HG03520 (cell line): ENCODE measurements at regions not wholly inside any gene's neighbourhood (a gene's known extent, or its start where the extent isn't known, plus 50 kb on each side); places are given as distances from the start of the nearest gene placed in this dataset.
"Not testable (repeated sequence)": the region's sequence is repeated elsewhere in the genome, so short reads cannot be mapped to it uniquely, and the experiment has no call there.

ENCODE experiments used
- ATAC-seq: cut with Tn5 transposase; IDR thresholded peaks from one replicate; pipeline ENCODE4 v1.9.1; 2021; ENCODE audit warnings: mild to moderate bottlenecking, moderate library complexity; ENCODE audit not compliant: unreplicated experiment

DNA sequence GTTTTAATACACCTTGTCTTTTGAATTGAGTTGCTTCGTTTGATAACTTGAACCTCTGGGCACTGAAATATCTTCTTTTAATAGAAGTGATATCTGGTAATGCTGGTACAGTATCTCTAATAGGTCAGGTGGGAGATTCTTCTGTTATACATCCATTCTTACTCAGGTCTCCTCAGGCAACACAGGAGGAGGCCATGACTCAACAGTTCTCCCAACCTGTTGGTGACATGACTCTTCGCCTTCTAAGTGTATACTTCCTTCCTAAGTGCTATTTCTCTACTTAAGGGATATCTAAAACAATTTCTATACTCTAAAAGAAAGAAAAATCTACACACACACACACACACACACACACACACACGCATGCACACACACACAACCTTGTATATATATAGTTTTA is 509.1 kb downstream of the PCNX1 start:
- ATAC-seq: no peak

DNA sequence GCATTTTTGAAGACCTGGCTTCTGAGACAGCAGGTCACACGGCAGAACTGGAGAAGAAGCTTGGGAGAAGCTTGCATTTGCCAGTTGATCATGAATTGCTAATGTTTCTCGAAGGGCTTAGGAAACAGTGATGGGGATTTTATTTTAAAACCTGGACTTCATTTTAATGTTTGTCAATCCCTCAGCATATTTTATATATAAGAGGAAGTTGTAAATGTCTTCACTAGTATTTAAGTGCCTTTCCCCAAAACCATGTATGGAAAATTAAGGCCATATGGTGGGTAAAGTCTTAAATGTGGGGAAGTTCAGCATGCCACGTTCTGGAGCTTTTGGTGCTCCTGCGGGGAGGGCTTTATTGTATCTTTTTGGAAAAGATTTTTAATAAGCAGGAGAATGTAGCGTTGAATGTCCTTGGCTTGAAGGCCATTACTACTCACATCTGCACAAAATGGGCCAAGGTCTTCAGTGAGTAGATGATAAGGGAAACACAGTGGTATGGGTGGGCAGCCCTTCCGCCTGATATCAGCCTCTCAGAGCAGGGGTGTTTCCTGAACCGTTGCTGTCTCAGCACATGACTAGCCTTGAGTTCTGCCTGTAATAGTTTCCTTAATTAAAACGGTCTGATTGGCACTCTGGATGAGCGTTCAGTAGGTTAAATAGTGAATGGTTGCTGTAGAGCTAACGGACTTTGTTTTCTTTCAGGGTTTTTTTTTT is 511.4 kb downstream of the PCNX1 start:
- ATAC-seq: no peak

DNA sequence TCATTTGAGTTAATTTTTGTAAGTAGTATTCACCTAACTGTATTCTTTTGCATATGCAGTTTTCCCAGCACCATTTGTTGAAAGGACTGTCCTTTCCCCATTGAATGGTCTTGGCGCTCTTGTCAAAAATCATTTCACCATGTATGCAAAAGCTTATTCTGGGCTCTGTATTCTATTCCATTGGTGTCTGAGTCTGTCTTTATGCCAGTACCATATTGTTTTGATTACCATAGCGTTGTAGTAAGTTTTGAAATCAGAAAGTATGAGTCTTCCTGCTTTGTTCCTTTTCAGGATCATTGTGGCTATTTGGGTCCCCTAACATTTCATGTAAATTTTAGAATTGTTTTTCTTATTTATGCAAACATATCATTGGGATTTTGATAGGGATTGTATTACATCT is 508.7 kb upstream of the RGS6 start:
- no peak for ATAC-seq

DNA sequence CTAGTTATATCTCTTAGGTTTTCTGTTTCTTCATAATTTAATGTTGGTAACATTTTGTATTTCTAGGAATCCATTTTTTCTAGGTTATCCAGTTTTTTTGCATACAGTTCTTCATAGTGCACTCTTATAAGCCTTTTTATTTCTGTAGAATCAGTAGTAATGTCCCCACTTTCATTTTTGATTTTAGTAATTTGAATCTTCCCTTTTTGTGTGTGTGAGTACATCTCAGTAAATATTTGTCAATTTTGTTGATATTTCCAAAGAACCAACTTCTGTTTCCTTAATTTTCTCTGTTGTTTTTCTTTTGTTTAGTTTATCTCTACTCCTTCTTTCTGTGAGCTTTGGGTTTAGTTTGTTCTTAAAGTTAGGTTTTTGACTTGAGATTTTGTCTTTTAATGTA is 507.3 kb upstream of the RGS6 start:
- ATAC-seq: no peak

DNA sequence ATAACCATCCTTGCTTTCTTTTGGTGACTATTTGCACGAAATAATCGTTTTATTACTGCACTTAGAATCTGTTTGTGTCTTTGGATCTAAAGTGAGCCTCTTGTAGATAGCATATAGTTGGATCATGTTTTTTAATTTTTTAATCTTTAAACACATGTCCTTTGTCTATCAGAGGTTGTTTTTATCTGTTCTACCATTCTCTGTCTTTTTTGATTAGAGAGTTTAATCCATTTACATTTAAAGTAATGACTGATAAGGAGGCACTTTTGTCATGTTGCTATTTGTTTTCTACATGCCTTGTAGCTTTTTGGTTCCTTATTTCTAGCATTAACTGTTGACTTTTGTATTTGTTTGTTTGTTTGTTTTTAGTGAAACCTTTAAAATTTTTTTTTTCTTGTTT is 506.2 kb upstream of the RGS6 start:
- no peak for ATAC-seq

DNA sequence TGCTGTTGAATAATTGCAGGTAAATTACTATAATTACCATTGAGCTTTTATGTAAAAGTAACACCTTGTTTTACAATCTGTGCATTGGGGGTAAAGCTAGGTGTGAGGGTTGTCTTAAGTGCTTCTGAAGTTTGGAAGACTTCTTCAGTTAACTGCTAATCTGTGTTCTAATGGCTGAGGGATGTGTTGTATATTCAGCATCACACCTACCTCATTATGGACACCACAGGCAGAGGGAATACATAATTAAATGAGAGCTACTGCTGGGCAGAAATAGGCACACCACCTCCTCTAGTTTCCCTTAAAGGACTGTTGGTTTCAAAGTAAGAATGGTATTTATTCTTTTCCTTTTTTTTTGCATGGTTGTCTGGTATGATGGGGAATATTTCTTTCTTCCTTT is 502.3 kb upstream of the RGS6 start:
- ATAC-seq: no peak

DNA sequence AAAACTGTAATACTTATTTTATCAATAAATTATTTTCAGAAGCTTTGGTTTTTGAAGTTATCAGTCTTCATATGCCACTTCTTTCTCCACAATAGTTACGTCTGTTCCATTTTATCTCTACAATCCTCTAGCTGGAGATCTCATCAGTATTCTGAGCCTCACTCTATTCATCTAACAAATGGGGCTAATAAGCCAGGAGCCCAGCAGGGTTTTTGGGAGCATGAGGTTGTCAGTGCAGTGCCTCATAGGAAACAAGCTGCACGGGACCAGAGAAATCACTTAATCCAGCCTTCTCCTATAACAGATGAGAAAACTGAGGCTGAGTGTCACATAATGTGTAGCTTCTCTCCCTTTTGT is 501.9 kb upstream of the RGS6 start:
- no peak for ATAC-seq

DNA sequence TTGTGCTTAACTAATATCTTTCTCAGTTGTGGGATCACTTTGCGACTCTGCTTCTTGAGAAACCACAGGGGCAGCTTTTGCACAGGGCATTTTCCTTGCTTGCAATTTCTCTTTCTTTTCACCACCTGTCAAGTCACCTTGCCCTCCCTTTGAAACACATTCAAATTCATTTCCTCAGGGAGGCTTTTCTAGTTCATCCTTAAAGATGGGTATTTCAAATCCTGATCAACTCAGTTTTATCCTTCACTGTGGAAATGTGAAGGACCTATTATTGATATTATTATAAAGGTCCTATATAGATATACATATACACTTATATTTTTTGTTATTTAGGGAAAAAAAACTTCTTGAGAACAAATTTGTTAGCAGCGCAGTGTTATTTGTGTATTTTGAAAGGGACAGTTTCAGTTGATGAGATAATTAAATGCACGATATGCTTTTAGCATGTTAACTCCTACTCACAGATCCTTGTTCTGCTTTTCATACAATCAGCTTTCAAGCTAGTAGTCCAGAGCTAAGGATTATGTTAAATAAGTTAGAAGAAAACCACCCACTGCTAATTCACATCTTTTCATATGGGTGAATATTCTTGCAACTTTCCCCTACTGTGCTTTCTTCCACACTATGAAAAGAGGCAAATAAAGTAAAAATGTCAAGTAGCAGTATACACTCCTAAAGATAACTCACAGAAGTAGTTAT is 501.4 kb upstream of the RGS6 start:
- no peak for ATAC-seq

DNA sequence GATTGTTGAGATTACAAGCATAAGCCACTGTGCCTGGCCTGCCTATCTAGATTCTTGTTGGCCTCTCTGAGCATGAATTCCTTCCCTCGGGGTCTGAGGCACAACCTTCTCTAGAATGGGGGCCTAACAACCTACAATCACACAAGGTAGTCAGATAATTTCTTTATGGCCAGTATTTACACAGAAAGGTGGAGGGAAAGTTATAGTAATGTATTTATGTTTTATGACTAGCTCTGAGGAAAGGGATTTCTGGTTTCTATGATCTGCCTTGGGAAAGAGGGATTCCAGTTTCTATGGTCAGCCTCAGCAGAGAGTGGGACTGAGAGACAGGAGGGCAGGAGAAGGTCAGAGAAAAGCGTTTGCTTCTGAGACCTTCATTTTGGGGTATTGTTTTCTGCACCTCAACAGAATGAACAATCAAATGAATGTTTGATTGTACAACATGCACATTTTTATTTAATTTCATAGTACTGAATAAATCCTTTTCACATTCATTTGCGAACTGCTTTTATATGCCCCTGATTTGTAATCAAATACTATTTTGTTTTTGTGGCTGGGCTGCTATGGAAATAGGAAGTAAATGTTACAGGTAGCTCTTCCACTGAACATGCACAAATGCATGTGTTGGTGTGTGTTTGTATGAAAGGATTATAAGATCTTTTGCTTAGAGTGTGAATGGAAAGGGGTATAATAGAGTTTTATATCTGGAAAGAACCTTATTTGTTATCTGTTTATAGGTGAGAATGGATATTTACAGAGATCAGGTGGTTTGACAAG is 499.7 kb upstream of the RGS6 start:
- ATAC-seq: no peak

DNA sequence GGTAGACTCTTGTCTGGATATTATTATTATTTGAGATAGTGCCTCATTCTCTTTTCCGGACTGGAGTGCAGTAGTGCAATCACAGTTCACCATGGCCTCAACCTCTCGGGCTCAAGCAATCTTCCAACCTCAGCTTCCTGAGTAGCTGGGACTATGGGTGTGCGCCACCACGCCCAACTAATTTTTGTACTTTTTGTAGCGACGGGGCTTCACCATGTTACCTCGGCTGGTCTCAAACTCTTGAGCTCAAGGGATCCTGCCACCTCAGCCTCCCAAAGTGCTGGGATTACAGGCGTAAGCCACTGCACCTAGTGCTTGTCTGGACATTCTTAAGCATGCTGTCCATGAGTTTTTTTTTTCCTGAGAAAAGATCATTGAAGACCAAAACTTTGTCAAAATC is 498.9 kb upstream of the RGS6 start:
- no peak for ATAC-seq

DNA sequence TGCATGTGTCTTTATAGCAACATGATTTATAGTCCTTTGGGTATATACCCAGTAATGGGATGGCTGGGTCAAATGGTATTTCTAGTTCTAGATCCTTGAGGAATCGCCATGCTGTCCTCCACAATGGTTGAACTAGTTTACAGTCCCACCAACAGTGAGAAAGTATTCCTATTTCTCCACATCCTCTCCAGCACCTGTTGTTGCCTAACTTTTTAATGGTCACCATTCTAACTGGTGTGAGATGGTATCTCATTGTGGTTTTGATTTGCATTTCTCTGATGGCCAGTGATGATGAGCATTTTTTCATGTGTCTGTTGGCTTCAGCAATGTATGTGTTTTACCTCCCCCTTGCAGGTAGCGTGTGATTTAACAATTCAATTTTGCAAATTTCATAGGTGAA is 496.6 kb upstream of the RGS6 start:
- not testable (repeated sequence) for ATAC-seq

DNA sequence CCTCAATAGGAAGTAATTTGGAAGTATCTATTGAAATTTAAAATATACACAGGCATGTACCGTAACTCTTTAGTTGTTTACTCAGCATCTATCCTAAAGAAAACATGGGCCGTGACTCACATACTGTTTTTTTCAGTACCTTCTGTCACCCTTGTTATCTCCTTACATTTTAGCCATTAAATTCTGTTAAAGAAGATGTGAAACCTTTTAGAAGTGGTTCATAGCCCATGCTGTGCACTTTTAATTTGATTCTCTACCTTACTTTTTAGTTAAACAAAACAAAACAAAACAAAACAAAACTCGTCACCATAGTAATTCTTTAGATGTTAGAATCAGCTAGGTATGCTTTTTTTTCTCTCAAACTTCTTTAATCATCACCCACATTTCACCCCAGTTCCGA is 494.4 kb upstream of the RGS6 start:
- ATAC-seq: no peak

DNA sequence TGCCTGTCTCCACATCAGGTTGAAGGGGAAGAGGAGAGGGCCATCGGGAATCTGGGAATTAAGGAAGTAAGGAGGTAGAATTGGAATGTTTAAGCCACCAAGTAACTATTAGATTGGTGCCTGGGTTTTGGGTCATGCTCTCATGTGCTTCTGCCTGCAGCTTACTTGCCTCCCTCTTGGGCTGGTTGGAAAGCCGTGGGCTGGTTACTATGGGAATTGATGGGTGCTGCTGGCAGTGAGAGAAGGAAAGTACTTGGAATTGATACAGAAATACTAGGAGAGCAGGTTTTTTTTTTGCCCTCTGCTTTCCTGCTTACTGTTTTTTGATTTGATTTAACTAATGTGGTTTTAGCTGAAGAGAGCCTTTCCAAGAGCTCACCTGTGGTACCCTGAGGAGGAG is 493.5 kb upstream of the RGS6 start:
- no peak for ATAC-seq

DNA sequence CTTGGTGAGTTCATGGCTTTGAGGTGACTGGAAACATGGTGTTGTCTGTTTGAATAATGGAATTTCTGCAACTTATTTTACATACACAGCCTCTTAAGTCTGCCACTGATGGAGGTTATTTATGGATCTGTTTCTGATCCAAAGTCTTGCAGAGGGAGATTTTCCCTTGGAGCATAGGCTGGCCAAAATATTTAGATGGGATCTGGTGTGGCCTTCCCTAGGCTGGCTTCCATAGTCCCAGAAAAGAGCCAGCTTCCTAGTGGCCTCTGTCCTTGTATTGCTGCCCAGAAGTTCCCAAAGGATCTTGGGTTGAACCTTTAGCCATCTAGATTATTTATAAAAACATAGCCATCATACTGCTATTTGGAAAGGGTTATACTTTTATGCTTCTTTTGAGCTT is 491.1 kb upstream of the RGS6 start:
- ATAC-seq: no peak

DNA sequence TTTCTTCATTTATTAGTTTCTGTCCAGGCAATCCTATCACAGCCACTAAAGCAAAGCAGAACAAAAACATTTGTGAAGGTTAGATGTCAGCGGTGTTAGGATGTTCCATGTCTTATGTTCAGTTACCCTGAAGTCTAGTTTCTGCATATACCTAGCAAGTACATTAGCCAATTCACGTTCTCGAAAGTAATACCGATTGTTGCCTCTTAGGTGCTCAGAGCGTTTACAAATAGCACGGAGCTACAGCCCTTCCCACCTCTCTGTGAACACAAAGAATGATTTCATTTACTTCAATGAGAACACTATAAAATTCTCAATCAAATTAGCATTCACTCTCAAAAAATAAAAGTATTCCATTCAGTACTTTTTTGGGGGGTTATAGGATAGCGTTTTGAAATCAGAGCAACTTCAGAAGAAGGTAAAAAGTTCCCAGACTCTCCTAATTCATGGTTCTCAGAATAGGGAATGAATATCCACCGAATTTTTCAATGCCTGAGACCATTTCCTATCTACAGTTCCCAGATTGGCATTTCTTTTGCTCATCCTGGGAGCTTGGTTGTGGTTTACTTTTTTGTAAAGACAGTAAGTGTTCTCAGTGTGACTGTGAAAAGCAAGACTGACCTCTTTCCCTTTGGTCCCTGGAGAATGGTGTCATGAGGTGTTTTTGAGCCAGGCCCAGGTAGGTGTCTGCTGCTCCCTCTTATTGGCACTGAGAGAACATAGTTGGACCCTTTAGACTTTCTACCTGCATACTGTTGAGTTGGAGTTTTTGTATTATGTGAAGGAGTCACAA is 488.0 kb upstream of the RGS6 start:
- ATAC-seq: no peak

DNA sequence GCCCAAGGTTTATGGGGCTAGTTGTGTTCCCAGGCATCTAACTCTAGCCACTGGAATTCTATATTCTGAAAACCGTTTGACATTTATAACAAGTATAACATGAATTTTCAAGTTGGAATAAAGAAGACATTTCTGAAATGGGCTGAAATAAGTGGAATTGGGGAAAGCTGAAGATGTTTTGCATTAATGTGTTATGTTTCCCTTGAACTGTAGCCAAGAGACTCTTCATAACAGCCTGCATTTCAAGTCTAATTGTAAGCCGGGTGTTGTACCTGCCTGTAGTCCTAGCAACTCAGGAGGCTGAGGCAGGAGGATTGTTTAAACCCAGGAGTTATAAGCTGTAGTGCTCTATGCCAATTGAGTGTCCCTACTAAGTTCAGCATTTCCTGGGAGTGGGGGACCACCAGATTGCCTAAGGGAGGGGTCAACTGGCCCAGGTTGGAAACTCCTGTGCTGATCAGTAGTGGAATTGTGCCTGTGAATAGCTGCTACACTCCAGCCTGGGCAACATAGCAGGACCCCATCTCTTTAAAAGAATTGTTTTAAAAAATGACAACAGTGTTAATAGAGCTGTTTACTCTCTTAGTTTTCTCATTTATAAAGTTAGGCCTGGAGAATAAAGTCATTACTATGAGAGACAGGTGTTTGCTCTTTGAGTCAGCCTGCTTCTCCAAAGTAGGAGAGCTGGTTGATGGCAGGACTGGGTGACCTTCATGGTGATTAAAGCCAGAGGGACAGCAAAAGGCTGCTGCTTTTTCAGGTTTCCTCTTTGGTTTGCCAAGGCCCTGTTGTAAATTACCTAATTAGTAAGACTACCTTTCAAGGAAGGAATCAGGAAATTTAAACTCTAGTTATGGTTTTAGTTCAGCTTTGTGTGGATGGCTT is 483.6 kb upstream of the RGS6 start:
- ATAC-seq: no peak

DNA sequence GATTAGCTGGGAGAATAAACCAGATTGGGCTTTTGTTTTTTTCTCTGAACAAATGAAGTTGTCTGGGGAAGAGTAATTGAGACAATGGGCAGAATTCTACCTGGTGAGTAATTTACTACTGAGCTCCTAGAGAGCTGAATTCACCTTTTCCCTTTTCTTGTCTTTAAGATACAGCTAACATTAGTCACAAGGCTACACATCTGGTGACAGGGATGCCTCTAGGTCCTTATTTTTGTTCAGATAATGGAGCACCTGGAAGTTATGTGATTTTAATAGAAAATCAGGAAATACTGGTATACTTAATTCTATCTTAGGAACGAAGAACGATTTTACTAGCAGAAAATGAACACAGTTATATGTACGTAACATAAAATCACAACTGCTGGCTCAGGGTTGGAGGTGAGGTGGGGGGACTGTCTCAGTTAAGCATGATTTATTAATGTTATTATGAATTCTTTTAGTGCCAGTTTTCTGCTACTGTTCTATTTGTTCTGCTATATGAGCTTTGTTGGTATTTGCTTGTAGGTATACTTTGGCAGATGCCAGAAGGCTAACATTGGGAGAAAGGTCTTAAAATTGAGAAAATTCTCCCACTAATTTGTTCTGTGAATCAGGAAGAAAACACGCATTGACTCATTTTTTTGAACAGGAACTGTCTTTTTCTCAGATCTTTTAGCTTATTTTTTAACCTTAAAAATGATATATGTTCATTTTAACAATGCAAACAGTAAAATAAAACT is 482.7 kb upstream of the RGS6 start:
- no peak for ATAC-seq

DNA sequence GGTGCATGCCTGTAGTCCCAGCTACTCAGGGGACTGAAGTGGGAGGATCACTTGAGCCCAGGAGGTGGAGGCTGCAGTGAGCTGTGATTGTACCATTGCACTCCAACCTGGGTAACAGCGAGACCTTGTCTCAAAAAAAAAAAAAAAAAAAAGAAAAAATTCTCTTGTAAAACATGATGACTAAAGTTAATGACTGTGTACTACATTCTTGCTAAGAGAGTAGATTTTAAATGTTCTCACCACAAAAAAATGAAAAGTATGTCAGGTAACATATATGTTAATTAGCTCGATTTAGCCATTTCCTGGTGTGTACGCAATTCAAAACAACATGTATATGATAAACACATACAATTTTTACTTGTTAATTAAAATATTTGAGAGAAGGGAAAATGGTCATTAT is 480.7 kb upstream of the RGS6 start:
- ATAC-seq: no peak

DNA sequence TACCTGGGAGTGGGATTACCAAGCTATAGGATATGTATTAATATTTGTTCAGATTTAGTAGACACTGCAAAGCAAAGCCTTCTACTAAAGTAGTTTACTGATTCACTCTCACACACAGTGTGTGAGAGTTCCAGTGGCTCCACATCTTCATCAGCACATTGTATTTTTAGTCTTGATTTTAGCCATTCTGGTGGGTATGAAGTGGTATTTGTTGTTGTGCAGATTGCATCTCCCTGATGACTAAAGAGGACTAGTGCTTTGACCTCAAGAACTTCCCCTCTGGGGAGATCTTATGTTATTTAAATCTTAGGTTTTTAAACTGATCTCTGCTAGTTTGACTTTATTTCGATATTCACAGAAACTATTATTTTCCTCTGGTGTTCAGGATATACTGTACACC is 479.7 kb upstream of the RGS6 start:
- no peak for ATAC-seq

DNA sequence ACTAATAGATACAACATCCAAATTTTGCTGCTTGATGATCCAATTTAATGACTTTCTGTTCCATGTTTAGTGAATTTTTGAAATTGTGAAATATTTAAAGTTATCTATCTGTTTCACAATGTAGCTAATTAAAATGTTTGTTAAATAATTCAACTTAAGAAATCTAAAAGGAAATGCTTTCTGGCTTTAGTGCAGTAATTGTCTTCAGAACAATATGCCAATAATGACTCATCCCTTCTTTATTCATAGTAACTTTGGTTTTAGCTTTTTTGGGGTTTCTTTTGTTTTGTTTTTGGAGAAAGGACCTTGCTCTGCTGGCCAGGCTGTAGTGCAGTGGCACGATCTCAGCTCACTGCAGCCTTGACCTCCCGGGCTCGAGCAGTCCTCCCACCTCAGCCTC is 479.2 kb upstream of the RGS6 start:
- ATAC-seq: no peak
